ENCODE measurements at regions not wholly inside any gene's neighbourhood (a gene's known extent, or its start where the extent isn't known, plus 50 kb on each side); places are given as distances from the start of the nearest gene placed in this dataset.
"Not testable (repeated sequence)": the region's sequence is repeated elsewhere in the genome, so short reads cannot be mapped to it uniquely, and the experiment has no call there.

DNA sequence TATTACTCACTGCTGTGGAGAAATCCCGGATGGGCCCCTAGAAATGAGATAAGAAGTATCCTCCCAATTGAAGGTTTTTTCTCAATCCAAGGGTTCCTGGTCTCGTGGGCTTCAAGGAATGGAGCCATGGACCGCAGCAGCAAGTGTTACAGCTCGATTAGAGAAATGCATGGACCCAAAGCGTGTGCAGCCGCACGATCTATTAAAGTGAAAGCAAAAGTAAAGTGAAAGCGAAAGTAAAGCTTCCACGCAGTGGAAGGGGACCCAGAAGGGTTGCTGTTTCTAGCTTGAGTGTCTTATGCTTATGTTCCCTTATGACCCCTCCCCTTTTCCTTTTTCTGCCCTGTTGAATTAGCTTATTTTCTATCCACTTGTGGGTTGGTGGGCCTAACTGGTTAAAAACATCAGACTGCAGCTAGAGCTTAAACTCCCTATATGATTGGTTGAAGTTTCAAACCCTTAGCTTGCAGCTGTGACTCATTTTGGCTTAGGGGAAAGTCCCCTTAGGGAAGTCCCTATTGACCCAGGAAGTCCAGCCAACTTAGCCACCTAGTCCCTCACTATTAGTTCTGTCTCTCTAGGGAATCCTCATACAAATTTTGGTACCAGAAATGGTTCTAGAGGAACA lies 1111.8 kb downstream of the TAF11L14 start:
- DNase-seq = peak; percentile 77

DNA sequence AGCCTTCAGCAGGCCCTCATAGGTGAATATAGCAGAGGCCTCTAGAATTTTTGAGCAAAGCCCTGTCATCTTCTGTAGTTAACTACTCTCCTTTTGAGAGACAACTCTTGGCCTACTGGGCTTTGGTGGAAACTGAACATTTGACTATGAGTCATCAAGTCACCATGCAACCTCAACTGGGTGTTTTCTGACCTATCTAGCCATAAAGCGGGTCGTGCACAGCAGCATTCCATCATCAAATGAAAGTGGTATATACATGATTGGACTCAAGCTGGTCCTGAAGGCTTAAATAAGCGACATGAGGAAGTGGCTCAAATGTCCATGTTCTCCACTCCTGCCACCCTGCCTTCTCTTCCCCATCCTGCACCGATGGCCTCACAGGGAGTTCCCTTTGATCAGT lies 1115.5 kb downstream of the TAF11L14 start:
- DNase-seq = no peak

DNA sequence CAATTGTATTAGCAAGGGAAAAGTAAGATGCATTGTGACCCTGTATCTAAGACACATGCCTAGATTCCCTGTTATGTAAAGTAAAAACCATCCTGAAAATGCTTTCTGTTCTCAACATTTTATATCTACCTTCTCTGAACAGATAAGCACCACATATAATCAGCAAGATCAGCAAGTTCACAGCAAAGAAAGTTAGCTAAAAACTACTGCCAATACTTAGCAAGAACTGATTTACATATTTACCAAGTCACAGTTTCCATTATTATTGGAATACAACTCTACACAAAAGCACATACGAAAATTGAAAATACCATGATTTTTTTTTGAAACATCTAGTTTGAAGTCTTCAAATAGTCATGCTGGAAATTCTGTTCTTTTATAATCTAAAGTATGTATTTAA lies 1118.1 kb downstream of the TAF11L14 start:
- DNase-seq = no peak

DNA sequence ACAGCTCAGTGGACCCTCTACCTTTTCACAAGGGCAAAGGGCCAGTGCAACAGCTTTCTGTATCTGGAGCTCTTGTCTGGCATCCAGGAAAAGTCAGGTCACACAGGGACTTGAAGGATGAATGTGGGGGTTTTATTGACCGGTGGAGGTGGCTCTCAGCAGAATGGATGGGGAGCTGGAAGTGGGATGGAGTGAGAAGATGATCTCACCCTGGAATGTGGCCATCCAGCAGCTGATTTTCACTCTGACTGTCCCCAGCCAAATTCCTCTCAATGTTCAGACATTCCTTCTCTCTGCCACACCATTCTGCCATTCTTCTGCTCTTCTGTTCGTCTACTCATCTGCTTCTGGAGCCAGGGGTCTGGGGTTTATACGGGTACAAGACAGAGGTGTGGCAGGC lies 1119.9 kb downstream of the TAF11L14 start:
- DNase-seq = no peak

DNA sequence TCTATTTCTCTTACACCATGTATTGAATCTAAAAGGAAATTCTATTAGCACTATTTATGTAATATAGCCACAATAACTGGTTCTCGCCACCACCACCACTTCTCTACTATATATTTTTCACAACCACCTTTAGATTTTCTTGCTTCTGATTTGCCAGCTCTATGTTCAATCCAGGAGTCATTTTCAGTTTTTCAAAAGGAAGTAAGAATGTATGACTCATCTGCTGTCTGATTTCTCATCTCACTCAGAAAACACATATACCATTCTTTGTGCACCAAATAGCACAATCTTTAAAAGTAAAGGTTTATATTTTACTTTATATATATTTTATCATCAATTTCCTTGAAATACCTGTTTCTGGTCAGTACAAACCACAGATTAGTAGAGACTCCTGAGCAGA lies 1127.5 kb downstream of the TAF11L14 start:
- no peak for DNase-seq

GRCh38 chr5:18764161-18764560 lies 1129.9 kb downstream of the TAF11L14 start:
- no peak for DNase-seq

DNA sequence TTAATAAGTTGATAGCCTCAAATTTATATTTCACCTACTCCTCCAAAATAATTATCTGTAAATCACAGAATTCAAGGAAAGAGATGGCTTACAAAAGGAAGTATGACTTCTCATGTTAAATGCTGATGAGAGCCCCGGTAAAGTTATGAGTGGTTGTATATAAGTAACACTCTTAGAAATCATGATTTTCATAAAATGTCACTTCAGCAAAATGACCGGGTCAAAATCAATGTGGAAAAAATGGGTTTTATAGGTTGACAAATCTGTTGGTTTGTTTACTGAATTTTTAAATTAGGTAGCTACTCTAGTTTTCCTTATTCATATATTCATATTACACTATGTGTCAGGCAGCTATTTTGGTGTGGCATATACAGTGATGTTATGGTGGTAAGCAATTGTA lies 1131.0 kb downstream of the TAF11L14 start:
- no peak for DNase-seq

GRCh38 chr5:18771097-18771610 lies 1136.9 kb downstream of the TAF11L14 start:
- no peak for DNase-seq

GRCh38 chr5:18772475-18772874 lies 1138.2 kb downstream of the TAF11L14 start:
- no peak for DNase-seq

DNA sequence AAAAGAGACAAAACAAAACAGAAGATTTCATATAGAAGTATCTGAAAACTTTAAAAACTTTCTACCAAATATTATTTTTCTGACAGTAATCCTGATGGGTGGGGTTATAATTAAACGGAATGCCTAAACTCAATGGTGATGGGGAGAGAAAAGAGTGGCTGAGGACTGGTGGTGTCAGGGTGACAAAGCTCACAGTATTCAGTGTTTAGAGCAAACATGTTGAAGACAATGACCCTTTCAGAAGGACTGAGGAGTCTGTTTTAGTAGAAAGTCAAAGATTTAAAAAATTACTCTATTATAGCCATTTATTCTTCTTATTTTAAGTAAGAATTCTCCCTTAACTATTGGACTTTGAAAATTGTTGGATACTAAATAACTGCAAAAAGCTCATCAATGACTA lies 1144.0 kb downstream of the TAF11L14 start:
- DNase-seq = no peak

DNA sequence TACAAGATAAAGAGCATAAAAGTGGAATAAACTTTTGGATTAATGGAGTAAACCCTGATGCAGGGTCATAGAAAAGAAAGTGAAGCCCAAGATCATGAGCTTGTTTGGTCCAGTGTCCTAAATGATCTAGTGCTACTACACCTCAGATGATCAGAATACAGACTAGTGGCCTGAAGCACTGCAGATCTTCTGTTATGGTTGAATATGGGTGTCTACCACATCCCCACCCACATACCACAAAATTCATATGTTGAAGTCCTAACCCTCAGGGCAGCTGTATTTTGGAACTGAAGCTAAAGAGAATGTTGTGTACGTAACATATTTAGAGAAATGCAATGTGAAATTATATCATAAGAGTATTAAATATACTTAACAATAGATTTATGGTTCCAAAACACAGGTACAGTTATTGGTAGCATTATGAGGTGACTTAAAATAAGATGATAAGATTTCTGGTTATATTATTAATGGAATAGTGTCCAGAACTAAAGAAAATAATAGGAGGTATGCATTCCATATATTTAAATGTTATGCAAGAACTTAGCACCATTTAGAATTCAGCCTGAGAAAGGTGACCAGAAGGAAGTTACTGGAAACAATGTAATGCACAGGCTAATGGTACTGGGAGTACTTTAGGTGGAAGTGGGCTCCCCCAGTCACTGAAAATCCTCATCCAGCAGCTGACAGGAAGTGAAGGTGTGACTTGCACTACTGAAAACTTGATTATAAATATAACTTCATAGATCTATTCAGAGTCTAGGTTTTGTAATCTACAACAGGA lies 1155.1 kb downstream of the TAF11L14 start:
- no peak for DNase-seq

DNA sequence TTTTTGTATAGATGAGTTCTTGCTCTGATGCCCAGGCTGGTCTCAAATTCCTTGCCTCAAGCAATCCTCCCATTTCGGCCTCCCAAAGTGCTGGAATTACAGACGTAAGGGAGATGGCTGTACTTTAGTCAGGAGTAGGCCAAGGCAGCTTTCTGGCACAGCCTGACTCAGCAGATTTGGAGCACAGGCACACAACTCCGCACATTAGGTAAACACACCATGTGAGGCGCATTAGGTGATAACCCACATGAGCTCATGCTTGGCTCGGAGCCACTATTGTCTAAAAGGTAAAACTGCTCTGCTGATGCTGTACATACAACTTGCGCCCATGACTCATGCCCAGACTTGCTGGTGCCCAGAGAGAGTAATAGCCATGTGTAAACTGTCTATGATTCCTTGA lies 1157.9 kb downstream of the TAF11L14 start:
- DNase-seq = no peak

GRCh38 chr5:18797222-18797621 lies 1163.0 kb downstream of the TAF11L14 start:
- DNase-seq = no peak

DNA sequence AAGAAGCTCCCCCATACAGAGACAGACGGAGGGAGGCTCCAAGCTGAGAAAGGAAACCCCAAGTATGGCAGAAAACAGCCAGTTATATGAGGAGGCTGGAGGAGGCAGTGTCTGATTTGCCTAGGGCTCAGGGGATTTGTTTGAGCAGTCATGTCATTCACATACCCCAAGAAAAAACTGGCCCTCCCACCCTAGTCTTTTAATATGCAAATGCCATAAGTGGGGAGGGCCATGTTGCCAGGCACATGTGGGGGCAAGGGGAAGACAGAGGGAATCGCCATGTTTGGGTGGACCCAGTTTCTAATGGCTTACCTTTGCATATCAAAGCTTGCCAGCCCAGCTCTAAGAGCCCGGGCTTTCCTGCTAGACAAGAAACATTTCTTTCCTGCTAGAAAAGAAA lies 1163.8 kb downstream of the TAF11L14 start:
- DNase-seq = no peak

DNA sequence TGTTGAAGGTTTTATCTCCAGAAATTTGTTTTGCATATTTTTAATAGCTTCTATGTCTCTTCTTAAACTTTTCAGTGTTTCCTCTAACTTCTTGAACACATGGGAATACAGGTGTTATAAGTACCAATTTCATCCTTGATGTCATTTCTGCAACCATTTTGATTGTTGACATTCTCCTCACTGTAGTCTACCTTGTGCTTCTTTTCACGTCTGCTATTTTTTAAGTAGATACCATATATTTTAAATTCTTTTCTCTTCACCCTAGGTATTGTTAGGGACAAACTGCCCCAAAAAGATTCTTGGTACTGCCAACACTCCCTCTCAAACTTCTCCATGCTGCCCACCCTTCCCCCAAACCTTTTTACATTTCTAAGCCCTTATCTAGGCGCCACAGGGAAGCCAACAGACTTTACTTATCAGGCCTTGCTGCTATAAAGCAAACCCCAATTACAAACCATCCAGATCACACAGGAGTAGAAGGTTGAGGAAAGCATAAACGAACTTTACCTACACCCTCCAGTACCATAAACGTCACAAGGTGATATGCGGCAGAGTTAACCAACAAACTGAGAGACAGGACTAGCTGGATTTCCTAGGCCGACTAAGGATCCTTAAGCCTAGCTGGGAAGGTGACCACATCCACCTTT lies 1165.3 kb downstream of the TAF11L14 start:
- no peak for DNase-seq

DNA sequence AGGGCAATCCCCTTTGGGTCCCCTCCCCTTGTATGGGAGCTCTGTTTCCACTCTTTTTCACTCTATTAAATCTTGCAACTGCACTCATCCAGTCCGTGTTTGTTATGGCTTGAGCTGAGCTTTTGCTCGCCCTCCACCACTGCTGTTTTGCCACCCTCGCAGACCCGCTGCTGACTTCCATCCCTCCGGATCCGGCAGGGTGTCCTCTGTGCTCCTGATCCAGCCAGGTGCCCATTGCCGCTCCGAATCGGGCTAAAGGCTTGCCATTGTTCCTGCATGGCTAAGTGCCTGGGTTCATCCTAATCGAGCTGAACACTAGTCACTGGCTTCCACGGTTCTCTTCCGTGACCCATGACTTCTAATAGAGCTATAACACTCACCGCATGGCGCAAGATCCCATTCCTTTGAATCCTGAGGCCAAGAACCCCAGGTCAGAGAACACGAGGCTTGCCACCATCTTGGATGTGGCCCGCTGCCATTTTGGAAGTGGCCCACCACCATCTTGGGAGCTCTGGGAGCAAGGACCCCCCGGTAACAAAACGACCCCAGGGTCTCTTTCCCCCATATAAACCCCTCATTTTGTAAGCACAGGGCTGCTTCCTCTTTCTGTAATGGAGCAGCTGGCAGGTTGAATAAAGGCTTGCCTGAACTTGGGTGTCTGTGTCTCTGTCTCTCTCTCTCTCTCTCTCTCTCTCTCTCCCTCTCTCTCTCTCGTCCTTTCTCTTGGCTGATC lies 1166.2 kb downstream of the TAF11L14 start:
- no peak for DNase-seq

DNA sequence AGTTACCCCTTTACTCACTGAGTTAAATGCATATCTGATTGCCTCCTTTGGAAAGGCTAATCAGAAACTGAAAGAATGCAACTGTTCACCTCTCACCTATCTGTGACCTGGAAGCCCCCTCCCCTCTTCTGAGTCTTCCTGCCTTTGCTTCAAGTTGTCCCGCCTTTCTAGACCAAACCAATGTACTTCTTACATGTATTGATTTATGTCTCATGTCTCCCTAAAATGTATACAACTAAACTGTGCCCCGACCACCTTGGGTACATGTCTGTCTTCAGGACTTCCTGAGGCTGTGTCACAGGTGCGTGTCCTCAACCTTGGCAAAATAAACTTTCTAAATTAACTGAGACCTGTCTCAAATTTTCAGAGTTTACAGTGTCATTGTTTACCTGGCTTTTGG lies 1167.2 kb downstream of the TAF11L14 start:
- not testable (repeated sequence) for DNase-seq

DNA sequence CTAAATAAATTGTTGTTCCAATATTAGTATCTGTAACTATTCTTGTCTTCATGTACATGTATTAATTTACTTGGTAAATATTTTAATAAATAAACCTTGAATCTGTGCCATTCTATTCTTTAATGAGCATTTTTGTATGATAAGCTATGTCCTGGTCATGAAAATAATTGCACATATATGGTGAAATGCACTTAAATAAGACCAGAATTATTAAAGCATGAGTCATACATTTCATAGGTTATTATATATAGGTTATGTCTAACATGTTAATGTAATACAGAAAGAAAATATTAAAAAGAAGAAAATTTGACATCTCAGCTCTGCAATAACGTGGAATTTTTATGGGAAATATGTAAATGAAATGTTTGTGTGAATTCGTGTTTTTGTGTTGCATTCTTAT lies 1168.1 kb downstream of the TAF11L14 start:
- no peak for DNase-seq

DNA sequence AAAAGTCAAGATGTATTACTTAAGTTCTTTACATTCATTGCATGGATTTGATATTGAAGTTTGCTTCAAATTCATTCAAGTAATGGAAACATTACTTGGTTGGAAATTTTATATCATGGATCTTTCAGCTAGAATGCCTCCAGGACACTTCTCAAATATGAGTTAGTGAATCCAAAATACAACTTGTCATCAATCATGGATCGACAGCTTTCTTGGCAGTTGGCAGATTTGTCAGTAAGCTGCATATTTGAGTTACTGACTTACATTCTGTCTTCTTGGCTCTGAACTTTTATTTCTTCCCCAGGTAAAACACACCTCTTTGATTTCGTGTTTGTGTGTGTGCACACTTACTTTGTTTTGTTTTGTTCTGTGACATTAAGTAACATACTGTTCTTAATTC lies 1171.1 kb downstream of the TAF11L14 start:
- DNase-seq = no peak

DNA sequence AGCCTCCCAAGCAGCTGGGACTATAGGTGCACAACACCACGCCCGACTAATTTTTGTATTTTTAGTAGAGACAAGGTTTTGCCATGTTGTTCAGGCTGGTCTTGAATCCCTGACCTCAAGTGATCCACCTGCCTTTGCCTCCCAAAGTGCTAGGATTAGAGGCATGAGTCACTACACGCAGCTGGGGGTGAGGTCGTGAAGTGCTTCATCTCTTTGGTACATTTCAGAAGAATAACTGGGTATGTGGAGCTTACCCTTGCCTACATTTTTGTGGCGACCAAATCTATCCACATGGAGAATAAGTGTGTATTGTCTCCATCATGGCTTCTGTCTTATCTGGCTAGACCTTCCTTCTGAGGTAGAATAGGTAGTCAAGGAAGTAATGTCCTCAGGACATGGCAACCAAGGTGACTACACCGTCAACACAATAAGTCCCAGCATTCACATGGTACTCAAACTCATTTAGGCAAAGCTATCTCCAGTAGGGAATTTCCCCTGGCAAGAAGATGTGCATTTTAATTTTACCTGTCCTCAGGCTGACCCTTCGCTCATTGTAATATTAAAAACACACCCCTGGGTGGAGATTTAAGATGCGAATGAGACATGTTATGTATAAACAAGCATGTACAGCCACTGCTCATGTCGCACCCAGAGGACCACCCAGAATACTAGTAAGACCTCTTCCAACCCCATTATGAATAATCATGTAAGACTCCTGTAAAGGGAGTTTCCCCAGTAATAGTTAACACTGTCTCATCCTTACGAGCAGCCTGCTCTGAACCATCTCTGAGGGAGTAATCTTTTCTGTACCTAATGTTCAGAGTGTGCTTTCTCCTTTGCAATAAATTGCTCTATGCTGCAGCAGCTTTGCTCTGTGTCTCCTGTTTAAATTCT lies 1173.2 kb downstream of the TAF11L14 start:
- DNase-seq = no peak

DNA sequence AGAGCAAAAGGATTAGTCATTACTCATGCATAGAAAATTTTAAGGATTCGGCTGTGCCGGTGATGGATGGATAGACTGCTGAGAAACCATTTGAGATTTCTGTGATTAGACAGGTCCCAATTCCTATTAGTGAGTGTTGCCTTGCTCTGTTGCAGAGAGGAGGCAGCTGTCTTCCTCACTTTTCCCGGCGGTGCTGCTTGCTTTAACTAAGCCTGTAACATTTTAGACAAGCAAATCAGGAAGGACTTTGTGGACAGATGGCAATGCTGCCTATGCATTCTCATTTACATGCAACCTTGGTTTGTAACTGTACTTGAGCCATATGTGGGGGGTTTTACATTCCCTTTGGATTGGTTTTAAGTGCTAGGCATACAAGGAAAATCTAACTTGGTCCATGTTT lies 1176.3 kb downstream of the CDH18 start:
- DNase-seq = no peak

- DNase-seq = no peak
Measured at GRCh38 chr5:18828351-18828750, 1159.6 kb downstream of the CDH18 start.

All from activated effector memory CD4-positive, alpha-beta T cell treated with anti-CD3 and anti-CD28 coated beads, Interleukin-2, amount 50 U/mL, for 16 hours (primary cell).